PC-9 (cell line): ENCODE measurements at regions not wholly inside any gene's neighbourhood (a gene's known extent, or its start where the extent isn't known, plus 50 kb on each side); places are given as distances from the start of the nearest gene placed in this dataset.
A peak's percentile ranks its signal among the peaks of the same experiment; 100 is the strongest.

Experiments
- BruUV-seq: library from RNA; stranded (reverse); fragments of 400-500 nt; replicated peaks from 2 replicates; lab custom pipeline; 2021; lab: Mats Ljungman, UMichigan
- CTCF ChIA-PET: fragments of 300-600 bp; sonication (Branson Sonifier 250); formaldehyde crosslinking; loops from one replicate; lab custom pipeline; 2022; ENCODE audit warnings: antibody characterized with exemption; lab: Charles Lee
- POLR2A ChIA-PET: fragments of 300-600 bp; sonication (Branson Sonifier 250); formaldehyde crosslinking; loops from one replicate; lab custom pipeline; 2022; ENCODE audit warnings: antibody characterized with exemption; ENCODE audit not compliant: unreplicated experiment; lab: Charles Lee
- DNase-seq, 2 experiments: peaks; one replicate each; pipeline versions ENCODE4 v3.0.0 to v3.0.0-alpha.2; 2015 to 2022; ENCODE audit warnings: mixed read lengths in 1 of 2
- H2AFZ ChIP-seq: fragments of 200-600 bp; sonication (generic); 2 replicates; pipeline ENCODE4 v1.8.1; 2017; ENCODE audit warnings: antibody characterized with exemption
- H3F3A ChIP-seq: fragments of 200-600 bp; sonication (generic); 2 replicates; pipeline ENCODE4 v1.8.1; 2017; ENCODE audit warnings: antibody characterized with exemption, mild to moderate bottlenecking, low read depth; ENCODE audit not compliant: insufficient read depth
- H3K27ac ChIP-seq: fragments of 200-600 bp; sonication (generic); 2 replicates; pipeline ENCODE4 v1.6.1; 2016; ENCODE audit warnings: mixed run types
- H3K27me3 ChIP-seq: fragments of 200-600 bp; sonication (generic); 2 replicates; pipeline ENCODE4 v1.6.1; 2016; ENCODE audit warnings: low read depth, mixed run types; ENCODE audit not compliant: insufficient read depth
- H3K36me3 ChIP-seq: fragments of 200-600 bp; sonication (generic); 2 replicates; pipeline ENCODE4 v1.6.1; 2016; ENCODE audit warnings: low read depth, mixed run types
- H3K4me1 ChIP-seq: fragments of 200-600 bp; sonication (generic); replicated peaks from 2 replicates; pipeline ENCODE4 v1.6.1; 2016; ENCODE audit warnings: mixed run types; ENCODE audit not compliant: insufficient read depth
- H3K4me2 ChIP-seq: fragments of 200-600 bp; sonication (generic); 2 replicates; pipeline ENCODE4 v1.6.1; 2017; ENCODE audit warnings: mixed run types
- H3K4me3 ChIP-seq: fragments of 200-600 bp; sonication (generic); 2 replicates; pipeline ENCODE4 v1.6.1; 2016; ENCODE audit warnings: mixed run types
- H3K79me2 ChIP-seq: fragments of 200-600 bp; sonication (generic); 2 replicates; pipeline ENCODE4 v1.6.1; 2017; ENCODE audit warnings: low read depth, mixed run types
- H3K9me2 ChIP-seq: fragments of 200-600 bp; sonication (generic); 2 replicates; pipeline ENCODE4 v1.8.1; 2017; ENCODE audit warnings: mild to moderate bottlenecking; ENCODE audit not compliant: insufficient read depth
- H3K9me3 ChIP-seq: fragments of 200-600 bp; sonication (generic); 2 replicates; pipeline ENCODE4 v1.8.1; 2016; ENCODE audit warnings: low read depth; ENCODE audit not compliant: insufficient read depth
- H4K20me1 ChIP-seq: fragments of 200-600 bp; sonication (generic); 2 replicates; pipeline ENCODE4 v1.8.1; 2017; ENCODE audit not compliant: insufficient read depth
- EZH2 ChIP-seq: fragments of 200-600 bp; sonication (generic); IDR thresholded peaks from 2 replicates; pipeline ENCODE4 v1.8.0; 2017; ENCODE audit warnings: antibody characterized with exemption, low read depth
- intact Hi-C: fragments of 100-400 bp; cut with micrococcal nuclease; formaldehyde crosslinking; loops from one replicate; pipeline ENCODE4 v1.10.0; 2022; ENCODE audit not compliant: unreplicated experiment
- TF ChIP-seq, protein P1 (sequence below): fragments of 200-600 bp; sonication (generic); conservative IDR thresholded peaks from 2 replicates; pipeline ENCODE4 v1.6.1; 2017; ENCODE audit warnings: mixed run types, antibody characterized with exemption, mild to moderate bottlenecking, moderate library complexity

DNA sequence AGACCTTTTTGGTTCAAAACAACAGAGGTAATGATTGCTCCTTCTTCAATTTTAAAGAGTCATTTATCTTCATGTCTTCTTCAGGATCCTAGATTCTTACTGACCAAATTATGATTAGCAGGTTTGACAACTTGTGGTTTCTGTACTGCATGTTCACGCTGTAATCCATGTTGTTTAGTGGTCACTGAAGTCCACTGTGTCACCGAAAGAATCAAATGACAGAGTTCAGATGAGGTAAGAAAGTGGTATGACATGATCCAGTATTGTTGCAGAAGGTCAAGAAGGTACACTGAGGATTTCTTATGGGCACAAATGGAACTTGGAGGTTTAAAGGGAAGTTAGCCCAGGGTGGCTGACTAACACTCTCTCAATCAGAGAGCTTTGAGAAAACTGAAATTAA, 649.2 kb downstream of the EFNA5 start:
- H3K36me3 ChIP-seq = no peaks in the 10 kb centered on the region
- no peak overlapping the region for H3K4me3 ChIP-seq
- TF ChIP-seq, protein P1, sequence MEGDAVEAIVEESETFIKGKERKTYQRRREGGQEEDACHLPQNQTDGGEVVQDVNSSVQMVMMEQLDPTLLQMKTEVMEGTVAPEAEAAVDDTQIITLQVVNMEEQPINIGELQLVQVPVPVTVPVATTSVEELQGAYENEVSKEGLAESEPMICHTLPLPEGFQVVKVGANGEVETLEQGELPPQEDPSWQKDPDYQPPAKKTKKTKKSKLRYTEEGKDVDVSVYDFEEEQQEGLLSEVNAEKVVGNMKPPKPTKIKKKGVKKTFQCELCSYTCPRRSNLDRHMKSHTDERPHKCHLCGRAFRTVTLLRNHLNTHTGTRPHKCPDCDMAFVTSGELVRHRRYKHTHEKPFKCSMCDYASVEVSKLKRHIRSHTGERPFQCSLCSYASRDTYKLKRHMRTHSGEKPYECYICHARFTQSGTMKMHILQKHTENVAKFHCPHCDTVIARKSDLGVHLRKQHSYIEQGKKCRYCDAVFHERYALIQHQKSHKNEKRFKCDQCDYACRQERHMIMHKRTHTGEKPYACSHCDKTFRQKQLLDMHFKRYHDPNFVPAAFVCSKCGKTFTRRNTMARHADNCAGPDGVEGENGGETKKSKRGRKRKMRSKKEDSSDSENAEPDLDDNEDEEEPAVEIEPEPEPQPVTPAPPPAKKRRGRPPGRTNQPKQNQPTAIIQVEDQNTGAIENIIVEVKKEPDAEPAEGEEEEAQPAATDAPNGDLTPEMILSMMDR = no peak
- no peak for TF ChIP-seq EZH2
- no peaks in the 10 kb centered on the region for H4K20me1 ChIP-seq
- ChIA-PET POLR2A (no interaction called here), CTCF (no interaction called here)
- intact Hi-C loops = no loop called here
- no peaks in the 10 kb centered on the region for H3K4me1 ChIP-seq
- no peaks in the 10 kb centered on the region for H3F3A ChIP-seq
- no peaks in the 10 kb centered on the region for H3K27me3 ChIP-seq
- H3K79me2 ChIP-seq = no peaks in the 10 kb centered on the region
- no TSS peak for BruUV-seq
- 0 out of 2 replicates have a peak overlapping the region, but pooled peaks have one; percentile 33 for H2AFZ ChIP-seq
- no peak overlapping the region for H3K27ac ChIP-seq
- no peak overlapping the region for H3K4me2 ChIP-seq
- H3K9me3 ChIP-seq = peaks cover 6% of the 10 kb centered on the region; the same call in 1 of the 2 replicates
- DNase-seq = no peak
- no peaks in the 10 kb centered on the region for H3K9me2 ChIP-seq

DNA sequence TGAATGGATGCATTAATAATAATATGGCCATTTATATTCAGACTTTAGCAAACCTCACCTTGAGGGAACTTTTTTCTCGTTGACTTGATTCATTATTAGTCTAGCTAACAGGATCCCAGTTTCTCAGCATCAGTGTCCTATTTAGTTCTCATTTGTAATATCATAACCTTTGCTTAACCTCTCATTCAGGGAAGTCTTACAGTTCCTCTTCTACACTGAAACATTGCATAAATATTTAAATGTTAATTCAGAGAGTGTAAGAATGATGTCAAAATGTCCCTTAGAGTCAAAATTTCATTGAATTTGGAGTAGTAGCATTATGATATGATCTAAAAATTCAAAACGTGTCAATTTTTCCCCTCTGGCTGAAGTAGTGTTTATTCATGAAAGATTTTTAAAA, 650.1 kb downstream of the EFNA5 start:
- no peak for DNase-seq
- ChIA-PET CTCF (no interaction called here), POLR2A (no interaction called here)
- Histone ChIP-seq H3K4me2 (no peak overlapping the region), H3K79me2 (no peaks in the 10 kb centered on the region), H3K4me3 (no peak overlapping the region), H3F3A (no peaks in the 10 kb centered on the region), H3K4me1 (no peaks in the 10 kb centered on the region), H3K27me3 (no peaks in the 10 kb centered on the region), H2AFZ (no peak overlapping the region), H3K9me2 (no peaks in the 10 kb centered on the region), H3K9me3 (peaks cover 6% of the 10 kb centered on the region; the same call in 1 of the 2 replicates), H4K20me1 (no peaks in the 10 kb centered on the region), H3K36me3 (no peaks in the 10 kb centered on the region), H3K27ac (no peak overlapping the region)
- TF ChIP-seq EZH2 = no peak
- TF ChIP-seq, protein P1 = no peak
- no TSS peak for BruUV-seq
- intact Hi-C loops = no loop called here

DNA sequence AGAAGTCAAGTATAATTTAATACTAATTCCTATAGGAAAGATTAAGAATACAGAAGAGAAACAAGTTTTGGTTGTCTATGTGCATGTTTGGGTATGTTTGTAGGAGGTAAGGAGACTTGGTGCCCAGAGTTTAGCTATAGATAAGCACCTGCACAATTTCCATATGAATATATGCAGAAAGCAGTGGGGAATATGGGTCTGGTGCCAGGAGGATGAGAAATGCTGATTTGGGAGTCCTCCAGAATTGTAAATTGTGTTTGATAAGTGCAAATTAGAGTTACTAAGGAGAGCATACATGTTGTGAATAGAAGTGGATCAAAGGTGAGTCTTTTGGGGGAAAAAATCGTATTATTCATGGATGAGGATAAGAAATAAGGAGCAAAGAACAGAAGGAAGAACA, 653.1 kb downstream of the EFNA5 start:
- H3K4me2 ChIP-seq = no peak overlapping the region
- H3K27ac ChIP-seq = no peak overlapping the region
- no peaks in the 10 kb centered on the region for H3F3A ChIP-seq
- ChIA-PET POLR2A (no interaction called here), CTCF (no interaction called here)
- BruUV-seq = no TSS peak
- no peaks in the 10 kb centered on the region for H3K79me2 ChIP-seq
- H3K36me3 ChIP-seq = no peaks in the 10 kb centered on the region
- no peaks in the 10 kb centered on the region for H3K4me1 ChIP-seq
- H3K27me3 ChIP-seq = no peaks in the 10 kb centered on the region
- H2AFZ ChIP-seq = no peak overlapping the region
- no peaks in the 10 kb centered on the region for H4K20me1 ChIP-seq
- DNase-seq = no peak
- TF ChIP-seq, protein P1 = no peak
- TF ChIP-seq EZH2 = no peak
- H3K9me3 ChIP-seq = peaks cover 6% of the 10 kb centered on the region; the same call in 1 of the 2 replicates
- intact Hi-C loops = no loop called here
- H3K4me3 ChIP-seq = no peak overlapping the region
- no peaks in the 10 kb centered on the region; the same call in 1 of the 2 replicates for H3K9me2 ChIP-seq
